Muscle layer of duodenum (tissue), 2 donors: ENCODE measurements at regions not wholly inside any gene's neighbourhood (a gene's known extent, or its start where the extent isn't known, plus 50 kb on each side); places are given as distances from the start of the nearest gene placed in this dataset.

ENCODE experiments used
- H3K27ac ChIP-seq: one replicate; pipeline ENCODE4 v1.7.0; 2013; ENCODE audit warnings: mild to moderate bottlenecking, low read length
- H3K27me3 ChIP-seq: one replicate; pipeline ENCODE4 v1.7.0; 2013; ENCODE audit warnings: low read depth, mild to moderate bottlenecking, control low read depth, low read length
- H3K36me3 ChIP-seq, 2 donors: one replicate each; pipeline ENCODE4 v1.7.0; 2013; ENCODE audit warnings: low read length in 2 of 2, control low read depth in 1 of 2, mild to moderate bottlenecking in 1 of 2; ENCODE audit not compliant: insufficient read depth in 2 of 2, control insufficient read depth in 1 of 2
- H3K4me1 ChIP-seq, 2 donors: one replicate each; pipeline ENCODE4 v1.7.0; 2013; ENCODE audit warnings: low read length in 2 of 2, mild to moderate bottlenecking in 2 of 2, control low read depth in 1 of 2, moderate library complexity in 1 of 2; ENCODE audit not compliant: insufficient read depth in 2 of 2, control insufficient read depth in 1 of 2
- H3K4me3 ChIP-seq, 2 donors: one replicate each; pipeline ENCODE4 v1.7.0; 2013; ENCODE audit warnings: low read length in 2 of 2, low read depth in 1 of 2, mild to moderate bottlenecking in 1 of 2
- H3K9me3 ChIP-seq, 2 donors: one replicate each; pipeline ENCODE4 v1.7.0; 2013; ENCODE audit warnings: low read length in 2 of 2, control low read depth in 1 of 2, mild to moderate bottlenecking in 1 of 2; ENCODE audit not compliant: control insufficient read depth in 1 of 2
- donor health status: healthy.

DNA sequence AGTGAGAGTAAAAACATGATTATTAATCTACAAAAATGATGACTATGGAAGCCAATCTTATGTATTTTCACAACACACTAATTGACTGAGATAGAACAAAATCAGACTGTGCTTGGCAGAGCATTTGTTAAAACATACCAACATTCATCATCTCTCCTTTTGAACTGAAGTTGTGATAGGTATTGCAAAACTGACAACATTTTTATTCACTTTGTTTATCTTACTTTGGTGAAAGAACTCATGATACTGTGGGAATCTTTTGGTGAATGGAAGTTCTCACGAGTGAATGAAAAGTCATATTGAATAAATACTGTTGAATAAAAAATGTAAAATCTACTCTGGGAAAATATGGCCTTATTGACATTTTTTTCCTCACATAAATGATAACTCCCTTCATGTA lies 1430.2 kb upstream of the PIK3C3 start:
- no peaks in the 10 kb centered on the region for H3K36me3 ChIP-seq

DNA sequence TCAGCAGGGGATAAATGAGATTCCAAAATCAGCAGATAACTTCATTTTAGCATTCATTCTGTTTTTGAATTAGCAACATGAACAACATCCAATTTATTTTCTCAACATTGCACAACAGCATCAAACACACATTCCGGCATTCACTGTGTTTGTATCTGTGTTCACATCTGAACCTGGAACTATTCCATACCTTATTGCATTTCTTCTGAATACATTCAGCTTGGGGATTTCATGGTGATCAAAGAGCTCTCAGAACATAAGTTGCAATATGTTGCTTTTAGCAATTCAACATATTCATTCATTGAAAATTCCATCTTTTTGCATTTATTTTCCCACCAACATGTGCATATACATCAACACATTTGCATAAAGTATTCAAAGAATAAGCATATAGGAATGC lies 1431.7 kb upstream of the PIK3C3 start:
- H3K27me3 ChIP-seq: no peaks in the 10 kb centered on the region
- H3K27ac ChIP-seq: no peak overlapping the region
- H3K36me3 ChIP-seq: no peaks in the 10 kb centered on the region
- H3K4me1 ChIP-seq: no peaks in the 10 kb centered on the region
- H3K9me3 ChIP-seq: no peaks in the 10 kb centered on the region
- H3K4me3 ChIP-seq: no peak overlapping the region

More for the DNA sequence above, 1430.2 kb upstream of the PIK3C3 start:
- Histone ChIP-seq H3K4me3 (no peak overlapping the region), H3K27ac (no peak overlapping the region), H3K4me1 (no peaks in the 10 kb centered on the region), H3K27me3 (no peaks in the 10 kb centered on the region), H3K9me3 (no peaks in the 10 kb centered on the region)

DNA sequence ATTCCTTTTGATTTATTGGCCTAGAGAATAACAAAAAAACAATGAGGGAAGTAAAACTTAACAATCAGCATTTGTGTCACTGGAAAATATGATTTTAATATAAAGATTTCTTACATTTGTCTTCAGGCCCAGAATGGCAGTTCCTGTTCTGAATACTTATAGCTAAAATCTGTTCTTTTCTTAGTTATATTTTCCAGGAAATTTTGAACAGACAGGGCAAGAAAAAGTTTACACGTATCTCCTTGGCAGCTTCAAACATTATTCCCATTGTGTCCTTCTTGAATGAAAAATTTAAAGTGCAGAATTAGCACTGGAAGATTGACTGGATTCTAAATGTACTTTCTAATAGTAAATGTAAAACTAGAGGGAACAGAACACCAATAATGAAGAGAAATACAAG lies 1454.0 kb upstream of the PIK3C3 start:
- no peaks in the 10 kb centered on the region for H3K4me1 ChIP-seq
- no peaks in the 10 kb centered on the region for H3K36me3 ChIP-seq
- H3K9me3 ChIP-seq: no peaks in the 10 kb centered on the region
- H3K27me3 ChIP-seq: no peaks in the 10 kb centered on the region
- no peak overlapping the region for H3K4me3 ChIP-seq
- no peak overlapping the region for H3K27ac ChIP-seq

DNA sequence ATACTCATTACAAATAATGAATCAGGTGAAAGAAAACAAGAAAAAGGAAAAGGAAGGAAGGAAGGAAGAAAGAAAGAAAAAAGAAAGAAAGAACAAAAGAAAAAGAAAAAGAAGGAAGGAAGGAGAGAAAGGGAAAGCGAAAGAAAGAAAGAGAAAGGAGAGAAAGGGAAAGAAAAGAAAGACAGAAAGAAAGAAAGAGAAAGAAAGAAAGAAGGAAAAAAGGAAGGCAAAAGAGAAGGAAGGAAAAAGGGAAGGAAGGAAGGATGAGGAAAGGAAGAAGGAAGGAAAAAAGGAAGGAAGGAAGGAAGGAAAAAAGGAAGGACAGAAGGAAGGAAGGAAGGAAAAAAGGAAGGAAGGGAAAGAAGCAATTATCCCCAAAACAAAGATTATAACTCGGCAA lies 1460.4 kb upstream of the PIK3C3 start:
- Histone ChIP-seq H3K9me3 (no peaks in the 10 kb centered on the region), H3K27me3 (no peaks in the 10 kb centered on the region), H3K4me1 (no peaks in the 10 kb centered on the region), H3K27ac (no peak overlapping the region), H3K36me3 (no peaks in the 10 kb centered on the region), H3K4me3 (no peak overlapping the region)

DNA sequence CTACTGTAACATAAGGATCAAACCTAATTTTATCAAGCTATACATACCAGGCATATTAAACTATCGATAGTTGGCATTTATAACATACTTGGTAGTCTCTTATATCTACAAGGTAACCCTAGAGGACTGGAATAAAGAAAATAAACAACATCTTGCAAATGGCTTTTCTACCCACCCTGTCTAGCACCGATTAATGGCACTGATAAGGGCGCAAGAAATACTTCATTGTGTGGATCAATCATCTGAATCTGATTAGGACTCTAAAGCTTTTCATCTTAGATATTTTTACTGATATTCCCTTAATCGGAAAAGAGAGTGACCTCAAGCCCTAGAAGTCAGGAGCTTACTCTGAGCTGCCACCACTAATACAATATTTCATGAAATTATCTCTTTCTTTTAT lies 1461.7 kb upstream of the PIK3C3 start:
- H3K9me3 ChIP-seq: no peaks in the 10 kb centered on the region
- H3K4me3 ChIP-seq: no peak overlapping the region
- no peaks in the 10 kb centered on the region for H3K27me3 ChIP-seq
- no peaks in the 10 kb centered on the region for H3K4me1 ChIP-seq
- no peaks in the 10 kb centered on the region for H3K36me3 ChIP-seq
- no peak overlapping the region for H3K27ac ChIP-seq

DNA sequence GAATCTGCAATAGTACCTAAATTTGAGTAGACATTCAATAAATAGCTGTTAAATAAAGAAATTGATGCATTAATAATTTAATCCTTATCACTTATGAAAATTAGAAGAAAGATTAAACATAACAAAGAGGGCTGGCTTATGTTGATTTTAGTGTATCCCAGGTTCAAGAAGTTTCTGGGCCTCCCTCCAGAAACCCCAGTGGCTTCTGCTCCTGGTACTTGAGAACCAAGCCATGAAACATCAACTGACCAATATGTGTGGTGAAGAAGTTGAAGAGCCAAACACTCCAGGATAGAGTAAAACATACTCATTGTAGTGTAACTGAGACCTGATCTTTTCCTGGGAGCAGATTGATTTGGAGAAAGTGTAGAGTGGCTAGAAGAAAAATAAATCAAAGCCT lies 1465.7 kb upstream of the PIK3C3 start:
- Histone ChIP-seq H3K27me3 (no peaks in the 10 kb centered on the region), H3K4me3 (no peak overlapping the region), H3K4me1 (no peaks in the 10 kb centered on the region), H3K36me3 (no peaks in the 10 kb centered on the region), H3K27ac (no peak overlapping the region), H3K9me3 (no peaks in the 10 kb centered on the region)

DNA sequence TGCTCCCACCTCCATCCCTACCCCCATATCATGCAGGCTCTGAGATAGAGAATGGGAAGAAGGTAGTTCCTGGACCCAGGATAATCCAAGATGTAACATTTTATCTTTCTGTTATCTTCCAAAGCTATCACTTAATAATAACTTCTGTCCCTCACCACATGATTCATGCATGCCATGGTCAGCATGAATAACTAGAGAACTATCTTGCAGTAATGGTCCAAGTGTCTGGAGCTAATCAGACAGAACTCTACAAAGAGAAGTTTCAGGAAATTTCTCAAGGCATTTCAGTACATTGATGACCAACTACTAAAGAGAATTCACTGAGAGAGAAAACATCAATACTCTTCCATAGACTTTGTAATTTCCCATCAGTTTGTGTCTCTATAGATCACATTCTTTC lies 1469.7 kb upstream of the PIK3C3 start:
- Histone ChIP-seq H3K4me3 (no peak overlapping the region), H3K36me3 (no peaks in the 10 kb centered on the region), H3K4me1 (no peaks in the 10 kb centered on the region), H3K9me3 (no peaks in the 10 kb centered on the region), H3K27ac (no peak overlapping the region), H3K27me3 (no peaks in the 10 kb centered on the region)

DNA sequence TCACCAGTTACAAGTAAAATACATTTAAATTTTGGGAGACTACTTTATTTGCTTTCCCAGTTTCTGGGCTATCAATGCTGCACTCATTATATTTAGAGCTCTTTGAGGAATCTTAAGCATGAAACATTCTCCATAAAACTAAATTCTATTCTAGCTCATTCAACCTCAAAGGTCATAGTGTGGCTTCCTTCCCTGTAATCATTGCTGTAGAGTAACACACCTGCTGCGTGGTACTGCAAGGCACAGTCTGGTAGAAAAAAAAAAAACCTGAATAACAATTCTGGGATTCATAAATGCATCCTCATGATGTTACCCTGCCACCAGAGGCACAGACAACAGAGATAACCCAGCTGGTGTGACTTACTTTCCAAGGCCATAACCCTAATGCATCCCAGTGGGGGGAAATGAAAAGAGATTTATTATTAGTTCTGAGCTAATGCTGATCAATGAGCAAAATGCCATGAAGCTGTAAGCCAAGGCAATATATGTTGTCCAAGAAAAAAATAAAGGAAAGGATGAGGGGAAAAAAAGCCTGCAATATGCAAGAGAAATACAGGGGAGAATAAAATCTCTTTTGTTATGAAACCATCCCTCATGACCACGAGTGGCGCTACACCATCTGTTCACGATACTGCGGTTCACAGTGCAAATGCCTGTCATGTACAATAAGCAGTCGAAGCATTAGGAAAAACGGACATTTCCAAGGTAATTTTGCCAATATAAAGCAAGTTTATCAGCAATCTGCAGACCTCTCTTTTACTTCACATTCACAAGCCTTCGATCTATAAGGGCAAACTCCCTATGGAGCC lies 1481.6 kb upstream of the PIK3C3 start:
- H3K9me3 ChIP-seq: no peaks in the 10 kb centered on the region
- H3K27me3 ChIP-seq: no peaks in the 10 kb centered on the region
- no peak overlapping the region for H3K4me3 ChIP-seq
- no peaks in the 10 kb centered on the region for H3K36me3 ChIP-seq
- no peak overlapping the region for H3K27ac ChIP-seq
- no peaks in the 10 kb centered on the region for H3K4me1 ChIP-seq

DNA sequence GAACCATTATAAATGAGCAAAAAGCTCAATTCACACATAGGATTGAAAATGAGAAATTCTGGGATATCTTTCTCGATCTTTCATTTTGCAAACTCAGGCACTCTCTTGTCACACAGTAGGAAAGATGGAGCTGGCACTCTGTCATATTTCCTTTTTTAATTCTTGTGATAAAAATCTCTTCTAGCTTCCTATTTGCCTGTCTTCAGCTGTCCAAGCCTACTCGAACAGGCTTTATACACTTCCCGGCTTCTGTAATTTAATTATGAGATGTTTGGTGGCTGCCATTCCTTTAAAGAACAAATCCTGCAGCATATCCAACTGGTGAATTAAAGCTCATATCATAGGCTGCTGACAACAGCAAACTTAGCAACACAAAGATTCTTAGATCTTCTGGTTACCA lies 1484.3 kb upstream of the PIK3C3 start:
- no peak overlapping the region for H3K27ac ChIP-seq
- no peak overlapping the region for H3K4me3 ChIP-seq
- no peaks in the 10 kb centered on the region for H3K27me3 ChIP-seq
- H3K4me1 ChIP-seq: no peaks in the 10 kb centered on the region
- H3K9me3 ChIP-seq: no peaks in the 10 kb centered on the region
- H3K36me3 ChIP-seq: no peaks in the 10 kb centered on the region

DNA sequence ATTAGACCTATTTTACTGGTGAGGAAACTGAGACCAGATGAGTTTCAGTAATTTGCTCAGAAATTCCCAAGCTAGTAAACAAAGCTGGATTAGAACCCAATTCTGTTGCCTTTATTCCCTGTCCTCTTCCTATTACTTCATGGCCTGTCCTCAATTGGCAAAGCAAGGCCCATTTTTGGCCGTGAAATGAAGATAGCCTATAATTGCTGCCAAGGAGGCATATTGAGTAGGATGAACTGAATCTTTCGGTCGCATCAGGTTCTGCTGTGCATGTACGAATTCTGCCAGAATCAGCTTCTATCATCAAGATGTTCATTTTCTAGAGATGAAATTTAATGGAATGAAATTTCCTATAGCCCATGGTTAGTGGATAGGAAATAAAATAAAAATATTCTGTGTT lies 1485.2 kb upstream of the PIK3C3 start:
- H3K4me1 ChIP-seq: no peaks in the 10 kb centered on the region
- no peaks in the 10 kb centered on the region for H3K9me3 ChIP-seq
- no peak overlapping the region for H3K4me3 ChIP-seq
- no peaks in the 10 kb centered on the region for H3K36me3 ChIP-seq
- H3K27me3 ChIP-seq: no peaks in the 10 kb centered on the region
- no peak overlapping the region for H3K27ac ChIP-seq

DNA sequence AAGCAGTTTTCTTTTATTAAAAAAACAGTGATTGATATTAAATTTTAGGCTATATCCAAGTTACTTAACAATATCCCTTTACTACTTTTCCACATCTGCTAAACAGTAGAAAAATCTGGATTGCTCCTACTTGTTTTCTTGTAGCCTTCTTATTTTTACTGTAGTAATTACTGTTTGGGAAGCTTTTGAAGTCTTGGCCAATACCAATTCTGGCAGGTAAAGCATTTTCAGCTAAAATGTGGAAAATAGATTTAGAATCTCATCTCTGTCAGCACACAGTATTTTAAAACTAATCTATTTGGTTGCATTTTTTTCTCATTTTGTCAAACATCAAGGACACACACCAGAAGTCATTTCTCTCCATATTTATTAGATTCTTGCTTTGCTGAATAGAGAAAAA lies 1485.7 kb upstream of the PIK3C3 start:
- no peaks in the 10 kb centered on the region for H3K27me3 ChIP-seq
- no peaks in the 10 kb centered on the region for H3K4me1 ChIP-seq
- no peak overlapping the region for H3K4me3 ChIP-seq
- no peak overlapping the region for H3K27ac ChIP-seq
- no peaks in the 10 kb centered on the region for H3K36me3 ChIP-seq
- no peaks in the 10 kb centered on the region for H3K9me3 ChIP-seq

DNA sequence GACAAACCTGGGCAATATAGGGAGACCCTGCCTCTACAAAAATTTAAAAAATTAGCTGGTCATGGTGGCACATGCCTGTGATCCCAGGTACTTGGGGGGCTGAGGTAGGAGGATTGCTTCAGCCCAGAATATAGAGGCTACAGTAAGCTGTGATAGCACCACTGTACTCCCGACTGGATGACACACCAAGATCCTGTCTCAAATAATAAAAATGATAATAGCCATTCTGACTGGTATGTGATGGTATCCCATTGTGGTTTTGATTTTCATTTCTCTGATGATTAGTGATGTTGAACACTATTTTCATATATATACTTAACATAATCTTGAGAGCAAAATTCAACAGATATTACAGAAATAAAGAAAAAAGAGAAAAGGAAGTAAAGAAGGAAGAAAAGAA lies 1491.0 kb upstream of the PIK3C3 start:
- no peak overlapping the region for H3K27ac ChIP-seq
- no peaks in the 10 kb centered on the region for H3K27me3 ChIP-seq
- H3K4me3 ChIP-seq: no peak overlapping the region
- no peaks in the 10 kb centered on the region for H3K9me3 ChIP-seq
- no peaks in the 10 kb centered on the region for H3K36me3 ChIP-seq
- no peaks in the 10 kb centered on the region for H3K4me1 ChIP-seq
